Breast epithelium (tissue), 4 donors: ENCODE measurements at regions not wholly inside any gene's neighbourhood (a gene's known extent, or its start where the extent isn't known, plus 50 kb on each side); places are given as distances from the start of the nearest gene placed in this dataset.

ENCODE experiments used
- DNase-seq, 2 donors: peaks; one replicate each; pipeline ENCODE4 v3.0.0-alpha.2; 2019; ENCODE audit warnings: low spot score in 2 of 2
- H3K27ac ChIP-seq, 2 donors: fragments of 200-600 bp; sonication (generic) in 1 of 2; one replicate each; pipeline ENCODE4 v1.5.1; 2016 to 2019; ENCODE audit warnings: mild to moderate bottlenecking in 1 of 2
- H3K27me3 ChIP-seq, 2 donors: fragments of 200-600 bp; sonication (generic) in 1 of 2; one replicate each; pipeline versions ENCODE4 v1.5.1 to v1.6.0; 2017 to 2019; ENCODE audit warnings: control low read depth in 1 of 2, mild to moderate bottlenecking in 1 of 2
- H3K36me3 ChIP-seq: fragments of 200-600 bp; one replicate; pipeline ENCODE4 v1.5.1; 2019
- H3K4me1 ChIP-seq, 2 donors: fragments of 200-600 bp; sonication (generic); one replicate each; pipeline ENCODE4 v1.5.1; 2016 to 2019; ENCODE audit warnings: control low read depth in 1 of 2
- H3K4me3 ChIP-seq, 3 donors: fragments of 200-600 bp; sonication (generic); 1 replicate in 2 of 3; 2 replicates in 1 of 3; pipeline ENCODE4 v1.5.1; 2016 to 2019; ENCODE audit warnings: mild to moderate bottlenecking in 3 of 3, moderate library complexity in 2 of 3
- H3K9me3 ChIP-seq, 2 donors: fragments of 200-600 bp; sonication (generic) in 1 of 2; one replicate each; pipeline ENCODE4 v1.5.1; 2016 to 2019; ENCODE audit warnings: control low read depth in 1 of 2
- POLR2A ChIP-seq: fragments of 450-650 bp; IDR thresholded peaks from one replicate; pipeline ENCODE4 v1.6.1; 2016; ENCODE audit warnings: antibody characterized with exemption, mild to moderate bottlenecking, moderate library complexity
- POLR2AphosphoS5 ChIP-seq, 3 donors: sonication (generic); formaldehyde crosslinking; IDR thresholded peaks; one replicate each; pipeline ENCODE4 v1.6.1; 2017; ENCODE audit warnings: antibody characterized with exemption in 3 of 3
- intact Hi-C: fragments of 100-400 bp; cut with DNase I; formaldehyde crosslinking; loops from one replicate; pipeline ENCODE4 v1.15.1; 2023; ENCODE audit warnings: low total_unique reads
- TF ChIP-seq, protein P1 (sequence below), 3 donors: fragments of 450-650 bp; IDR thresholded peaks; one replicate each; pipeline ENCODE4 v1.5.1; 2016 to 2017; ENCODE audit warnings: antibody characterized with exemption in 3 of 3, mild to moderate bottlenecking in 3 of 3, moderate library complexity in 3 of 3

DNA sequence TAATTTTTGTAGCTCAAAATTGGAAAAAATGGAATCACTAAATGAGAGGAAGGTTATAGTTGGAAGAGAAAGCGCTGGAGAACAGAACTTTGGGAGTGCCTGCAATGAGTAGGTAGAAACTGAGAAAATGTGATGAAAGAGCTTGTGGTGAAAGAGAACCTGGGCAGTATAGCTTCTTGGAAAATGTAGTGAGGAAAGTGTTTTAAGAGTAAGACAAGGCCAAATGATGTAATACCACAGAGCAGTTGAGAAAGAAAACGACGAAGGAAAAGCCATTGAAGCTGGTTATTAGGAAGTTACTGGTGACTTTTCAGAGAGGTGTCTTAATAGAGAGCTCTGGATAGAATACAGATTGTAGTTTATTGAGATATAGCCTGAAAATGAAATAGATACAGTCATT is 255.3 kb downstream of the AEBP2 start:
- no peaks in the 10 kb centered on the region for H3K27me3 ChIP-seq
- H3K9me3 ChIP-seq: no peaks in the 10 kb centered on the region
- no peak overlapping the region for H3K4me3 ChIP-seq
- DNase-seq: no peak
- no peak for TF ChIP-seq POLR2A
- no peak for TF ChIP-seq POLR2AphosphoS5 (IDR thresholded peaks at IDR 0.05)
- TF ChIP-seq, protein P1, sequence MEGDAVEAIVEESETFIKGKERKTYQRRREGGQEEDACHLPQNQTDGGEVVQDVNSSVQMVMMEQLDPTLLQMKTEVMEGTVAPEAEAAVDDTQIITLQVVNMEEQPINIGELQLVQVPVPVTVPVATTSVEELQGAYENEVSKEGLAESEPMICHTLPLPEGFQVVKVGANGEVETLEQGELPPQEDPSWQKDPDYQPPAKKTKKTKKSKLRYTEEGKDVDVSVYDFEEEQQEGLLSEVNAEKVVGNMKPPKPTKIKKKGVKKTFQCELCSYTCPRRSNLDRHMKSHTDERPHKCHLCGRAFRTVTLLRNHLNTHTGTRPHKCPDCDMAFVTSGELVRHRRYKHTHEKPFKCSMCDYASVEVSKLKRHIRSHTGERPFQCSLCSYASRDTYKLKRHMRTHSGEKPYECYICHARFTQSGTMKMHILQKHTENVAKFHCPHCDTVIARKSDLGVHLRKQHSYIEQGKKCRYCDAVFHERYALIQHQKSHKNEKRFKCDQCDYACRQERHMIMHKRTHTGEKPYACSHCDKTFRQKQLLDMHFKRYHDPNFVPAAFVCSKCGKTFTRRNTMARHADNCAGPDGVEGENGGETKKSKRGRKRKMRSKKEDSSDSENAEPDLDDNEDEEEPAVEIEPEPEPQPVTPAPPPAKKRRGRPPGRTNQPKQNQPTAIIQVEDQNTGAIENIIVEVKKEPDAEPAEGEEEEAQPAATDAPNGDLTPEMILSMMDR (IDR thresholded peaks at IDR 0.05): no peak
- no peak overlapping the region for H3K27ac ChIP-seq
- no peaks in the 10 kb centered on the region for H3K4me1 ChIP-seq
- H3K36me3 ChIP-seq: no peaks in the 10 kb centered on the region
- intact Hi-C loops: no loop called here

DNA sequence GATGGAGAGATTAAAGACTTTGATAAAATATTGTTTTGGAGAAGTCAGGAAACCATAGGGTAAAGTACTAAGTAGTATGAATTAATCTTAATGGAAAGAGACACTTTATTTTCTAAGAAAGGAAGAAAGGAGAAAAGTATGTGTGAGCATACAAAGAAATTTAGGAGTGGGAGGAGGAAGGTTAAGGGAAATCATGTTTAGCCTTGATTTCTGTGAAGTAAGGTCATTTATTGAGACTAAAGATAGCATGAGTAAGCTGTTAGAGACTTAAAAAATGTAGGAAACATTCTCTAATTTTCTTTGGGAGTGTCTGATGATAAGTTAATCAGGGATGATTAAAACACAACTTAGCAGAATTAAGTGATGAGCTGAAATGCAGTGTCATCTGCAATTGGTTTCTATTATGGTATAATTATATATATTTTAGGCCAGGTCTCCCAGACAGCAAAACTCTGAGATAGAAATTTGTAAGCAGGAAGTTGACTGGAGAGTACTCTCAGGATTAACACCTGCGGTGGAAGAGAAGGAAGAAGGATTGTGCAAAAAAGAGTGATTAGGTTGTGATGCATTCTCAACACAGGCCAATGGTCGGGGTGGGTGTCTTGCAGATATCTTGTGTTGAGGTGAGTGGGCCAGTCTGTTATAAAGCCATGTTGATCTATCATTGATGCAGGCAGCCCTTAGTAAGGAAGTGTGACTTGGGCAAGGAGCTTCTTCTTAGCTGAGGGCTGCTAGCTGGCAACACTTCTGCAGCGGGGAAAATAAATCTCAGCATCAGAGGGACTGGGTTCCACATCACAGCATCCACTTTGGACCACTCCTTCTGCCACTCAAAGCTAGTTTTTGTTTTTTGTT is 256.2 kb downstream of the AEBP2 start:
- H3K4me3 ChIP-seq: no peak overlapping the region
- TF ChIP-seq, protein P1 (IDR thresholded peaks at IDR 0.05): no peak
- no peak for TF ChIP-seq POLR2A
- no peak for TF ChIP-seq POLR2AphosphoS5 (IDR thresholded peaks at IDR 0.05)
- no peak overlapping the region for H3K27ac ChIP-seq
- intact Hi-C loops: no loop called here
- no peaks in the 10 kb centered on the region for H3K27me3 ChIP-seq
- H3K4me1 ChIP-seq: no peaks in the 10 kb centered on the region
- H3K9me3 ChIP-seq: no peaks in the 10 kb centered on the region
- DNase-seq: no peak
- H3K36me3 ChIP-seq: no peaks in the 10 kb centered on the region

DNA sequence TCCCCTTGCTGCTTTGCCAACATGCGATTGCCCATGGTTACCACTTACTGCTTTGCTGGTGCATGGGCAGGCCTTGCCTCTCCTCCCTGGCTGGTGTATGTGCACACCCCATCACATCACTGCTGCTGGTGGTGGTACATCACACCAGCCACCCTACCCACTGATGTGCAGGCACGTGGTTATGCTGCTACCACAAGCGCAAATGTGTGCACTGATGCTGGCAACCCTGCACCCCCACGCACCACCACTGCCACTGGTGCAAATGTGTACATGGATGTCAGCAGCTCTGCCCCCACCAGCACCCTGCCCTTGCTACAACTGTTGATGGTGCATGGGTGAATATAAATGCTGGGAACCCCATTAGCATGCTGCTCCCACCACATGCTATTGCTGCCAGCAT is 261.7 kb downstream of the AEBP2 start:
- no peaks in the 10 kb centered on the region for H3K4me1 ChIP-seq
- DNase-seq: no peak
- intact Hi-C loops: no loop called here
- no peaks in the 10 kb centered on the region for H3K27me3 ChIP-seq
- no peak overlapping the region for H3K27ac ChIP-seq
- no peak overlapping the region for H3K4me3 ChIP-seq
- peaks cover 0 to 18% of the 10 kb centered on the region in 2 donors for H3K9me3 ChIP-seq
- no peaks in the 10 kb centered on the region for H3K36me3 ChIP-seq
- TF ChIP-seq POLR2A (no peak), POLR2AphosphoS5 (IDR thresholded peaks at IDR 0.05) (no peak)
- TF ChIP-seq, protein P1 (IDR thresholded peaks at IDR 0.05): no peak

DNA sequence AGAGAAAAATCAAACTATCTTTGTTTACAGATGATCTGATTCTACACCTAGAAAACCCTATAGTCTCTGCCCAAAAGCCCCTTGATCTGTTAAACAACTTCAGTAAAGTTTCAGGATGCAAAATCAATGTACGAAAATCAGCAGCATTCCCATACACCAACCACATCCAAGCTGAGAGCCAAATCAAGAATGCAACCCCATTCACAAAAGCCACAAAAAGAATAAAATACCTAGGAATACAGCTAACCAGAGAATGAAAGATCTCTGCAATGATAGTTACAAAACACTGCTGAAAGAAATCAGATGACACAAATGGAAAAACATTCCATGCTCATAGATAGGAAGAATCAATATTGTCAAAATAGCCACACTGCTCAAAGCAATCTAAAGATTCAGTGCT is 265.7 kb downstream of the AEBP2 start:
- no peak for DNase-seq
- Histone ChIP-seq H3K27ac (no peak overlapping the region), H3K36me3 (no peaks in the 10 kb centered on the region), H3K9me3 (peaks cover 0 to 44% of the 10 kb centered on the region in 2 donors), H3K4me1 (no peaks in the 10 kb centered on the region), H3K4me3 (no peak overlapping the region), H3K27me3 (no peaks in the 10 kb centered on the region)
- intact Hi-C loops: no loop called here
- TF ChIP-seq POLR2AphosphoS5 (IDR thresholded peaks at IDR 0.05): no peak
- no peak for TF ChIP-seq POLR2A
- TF ChIP-seq, protein P1 (IDR thresholded peaks at IDR 0.05): no peak

DNA sequence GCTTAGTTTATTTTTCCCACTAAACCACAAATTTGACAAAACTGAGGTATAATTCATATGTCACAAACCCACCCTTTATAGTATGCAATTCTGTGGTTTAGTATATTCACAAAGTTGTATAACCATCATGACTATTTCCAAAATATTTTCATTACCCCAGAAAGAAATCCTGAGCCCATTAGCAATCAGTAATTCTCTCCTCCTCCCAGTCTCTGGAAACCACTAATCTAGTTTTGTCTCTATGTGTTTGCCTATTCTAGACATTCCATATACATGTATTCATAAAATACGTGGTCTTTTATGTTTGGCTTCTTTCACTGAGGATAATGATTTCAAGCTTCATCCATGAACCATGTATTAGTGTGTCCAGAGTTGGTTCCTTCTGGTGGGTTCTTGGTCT is 267.6 kb downstream of the AEBP2 start:
- Histone ChIP-seq H3K4me1 (no peaks in the 10 kb centered on the region), H3K27ac (no peak overlapping the region), H3K4me3 (no peak overlapping the region), H3K9me3 (peaks cover 0 to 44% of the 10 kb centered on the region in 2 donors), H3K27me3 (no peaks in the 10 kb centered on the region), H3K36me3 (no peaks in the 10 kb centered on the region)
- DNase-seq: no peak
- TF ChIP-seq POLR2A (no peak), POLR2AphosphoS5 (IDR thresholded peaks at IDR 0.05) (no peak)
- TF ChIP-seq, protein P1 (IDR thresholded peaks at IDR 0.05): no peak
- intact Hi-C loops: no loop called here
